NCI-H2029 (cell line): ENCODE measurements at regions not wholly inside any gene's neighbourhood (a gene's known extent, or its start where the extent isn't known, plus 50 kb on each side); places are given as distances from the start of the nearest gene placed in this dataset.
"Not testable (repeated sequence)": the region's sequence is repeated elsewhere in the genome, so short reads cannot be mapped to it uniquely, and the experiment has no call there.

Source experiments
- DNase-seq: peaks from one replicate; lab custom pipeline; 2025; lab: John Stamatoyannopoulos, UW

DNA sequence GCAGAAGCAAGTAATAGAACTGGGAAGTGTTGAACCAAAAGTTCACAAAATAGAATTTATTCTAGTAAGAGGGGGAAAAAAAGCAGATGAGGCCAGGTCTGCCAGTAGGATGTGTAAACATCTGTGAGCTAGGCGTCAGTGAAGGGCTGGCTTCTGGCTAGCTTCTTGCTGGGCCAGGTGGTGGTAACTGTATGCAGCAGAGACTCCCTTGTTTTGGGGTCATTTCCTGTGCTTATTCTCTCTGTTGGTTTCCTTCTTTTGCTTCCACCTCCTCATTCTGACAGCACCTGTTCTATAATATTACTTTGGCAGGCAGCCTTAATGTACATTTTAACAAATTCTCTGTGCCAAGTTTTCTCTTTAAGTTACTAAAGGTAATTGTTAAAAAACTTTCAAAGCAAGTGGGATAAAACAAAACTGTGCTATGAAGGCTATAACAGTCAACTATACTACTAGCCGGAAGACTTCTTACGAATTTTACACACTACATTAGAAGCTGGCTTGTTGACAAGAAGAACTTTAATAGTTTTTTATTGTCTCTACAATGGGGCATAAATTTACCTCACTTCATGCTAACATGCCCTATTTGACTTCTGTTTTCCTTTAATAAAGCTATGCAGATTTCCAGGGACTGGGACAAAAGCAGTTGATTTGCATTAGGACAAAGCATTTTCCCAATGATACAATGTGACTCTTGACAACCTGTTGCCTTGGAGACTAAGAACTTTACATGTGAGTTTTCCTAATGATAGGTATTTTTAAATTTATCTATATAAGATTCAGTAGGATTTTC lies 318.8 kb upstream of the NAALADL2 start:
- DNase-seq: peak; percentile 30

DNA sequence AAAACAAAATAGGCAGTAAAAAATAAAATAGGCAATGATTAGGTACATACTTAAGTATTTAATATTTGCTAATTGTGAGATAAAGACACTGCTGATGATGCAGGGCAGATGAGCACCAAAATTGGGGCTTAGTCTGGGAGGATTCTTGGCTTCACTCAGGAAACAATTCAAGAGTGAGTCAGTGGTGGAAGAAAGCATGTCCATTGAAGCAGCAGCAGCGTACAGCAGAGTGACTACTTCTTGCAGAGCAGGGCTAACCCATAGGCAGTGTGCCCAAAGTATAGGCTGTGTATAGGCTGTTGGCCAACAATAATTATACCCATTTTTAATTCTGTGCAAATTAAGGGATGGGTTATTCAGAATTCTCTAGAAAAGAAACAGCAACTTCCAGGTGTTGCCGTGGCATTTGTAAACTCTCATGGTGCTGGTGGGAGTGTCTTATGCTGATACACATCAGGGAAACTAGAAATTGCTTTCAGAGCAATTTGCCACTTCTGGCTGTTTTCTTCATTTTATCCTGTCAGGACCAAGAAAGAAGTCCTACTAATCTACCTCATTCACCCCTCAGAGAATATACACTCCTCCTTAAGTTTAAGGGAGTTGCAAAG lies 317.3 kb upstream of the NAALADL2 start:
- no peak for DNase-seq

DNA sequence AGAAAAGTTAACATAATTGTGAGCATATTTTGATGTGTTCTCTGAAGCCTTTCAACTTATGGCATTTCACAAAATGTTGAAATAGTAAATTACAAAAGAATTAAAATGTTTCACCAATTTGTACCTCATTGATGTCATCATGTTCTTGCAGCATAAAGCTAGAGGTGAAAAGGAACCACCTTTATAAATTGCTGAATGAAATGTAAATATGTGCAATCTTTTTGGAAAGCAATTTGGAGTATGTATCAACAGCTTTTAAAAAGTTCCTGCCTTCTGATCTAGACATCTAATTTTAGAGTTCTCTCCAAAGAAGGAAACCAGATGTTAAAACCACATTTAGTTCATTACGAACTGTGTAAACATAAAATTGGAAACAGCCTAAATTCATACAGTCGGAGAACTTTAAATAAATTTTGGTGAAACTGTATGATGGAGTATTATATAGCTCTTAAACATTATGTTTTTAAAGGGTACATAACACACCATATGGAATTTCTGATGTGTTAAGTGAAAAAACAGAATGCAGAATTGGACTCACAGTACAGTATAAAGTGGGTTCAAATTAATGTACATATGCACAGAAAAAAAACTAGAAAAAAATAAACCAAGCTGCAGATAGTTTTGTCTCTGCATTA lies 311.2 kb upstream of the NAALADL2 start:
- no peak for DNase-seq

DNA sequence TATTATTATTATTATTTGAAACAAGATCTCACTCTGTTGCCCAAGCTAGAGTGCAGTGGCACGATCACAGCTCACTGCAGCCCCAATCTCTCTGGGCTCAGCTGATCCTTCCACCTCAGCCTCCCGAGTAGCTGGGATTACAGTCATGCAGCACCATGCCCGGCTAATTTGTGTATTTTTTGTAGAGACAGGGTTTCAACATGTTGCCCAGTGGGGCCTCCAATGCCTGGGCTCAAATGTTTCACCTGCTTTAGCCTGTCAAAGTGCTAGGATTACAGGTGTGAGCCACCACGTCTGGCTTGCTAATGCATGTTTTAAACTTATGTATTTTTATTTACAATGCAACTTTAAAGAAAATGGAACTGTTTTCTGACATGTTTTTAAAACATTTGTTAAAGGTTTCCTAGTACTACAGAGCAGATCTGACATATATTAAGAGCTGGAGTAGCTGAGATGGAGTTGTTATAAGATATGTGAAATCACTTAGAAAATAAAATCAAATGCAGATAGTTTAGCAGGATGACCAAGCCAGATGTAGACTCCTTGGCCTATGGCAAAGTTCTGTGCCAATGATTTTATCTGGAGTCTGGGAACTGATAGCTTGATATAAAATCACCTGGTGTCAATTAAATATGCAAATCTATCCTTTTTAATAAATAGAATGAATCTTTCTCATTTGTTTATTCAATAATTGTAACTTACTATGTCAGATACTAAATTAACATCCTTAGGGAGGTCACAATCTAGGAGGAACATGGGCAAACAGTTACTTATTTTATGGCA lies 310.1 kb upstream of the NAALADL2 start:
- DNase-seq: no peak

GRCh38 chr3:174581558-174581957 lies 277.6 kb upstream of the NAALADL2 start:
- DNase-seq: no peak

DNA sequence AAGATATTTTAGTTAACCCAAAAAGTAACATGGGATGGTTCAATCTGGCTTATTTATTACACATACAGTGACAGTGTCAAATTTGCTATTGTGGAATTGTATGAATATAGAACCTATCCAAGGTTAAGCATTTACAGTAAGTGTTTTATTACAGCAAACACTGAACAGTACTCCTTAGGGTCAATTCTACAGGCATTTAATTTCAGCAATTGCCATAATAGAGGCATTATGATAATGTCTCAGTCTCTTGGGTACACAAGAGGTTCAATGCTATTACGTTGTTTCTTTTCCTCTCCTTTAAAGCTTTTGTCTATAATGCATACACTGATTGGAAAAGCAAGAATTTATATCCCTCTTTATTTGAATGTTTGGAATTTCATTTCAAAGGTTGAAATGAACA lies 275.7 kb upstream of the NAALADL2 start:
- no peak for DNase-seq

DNA sequence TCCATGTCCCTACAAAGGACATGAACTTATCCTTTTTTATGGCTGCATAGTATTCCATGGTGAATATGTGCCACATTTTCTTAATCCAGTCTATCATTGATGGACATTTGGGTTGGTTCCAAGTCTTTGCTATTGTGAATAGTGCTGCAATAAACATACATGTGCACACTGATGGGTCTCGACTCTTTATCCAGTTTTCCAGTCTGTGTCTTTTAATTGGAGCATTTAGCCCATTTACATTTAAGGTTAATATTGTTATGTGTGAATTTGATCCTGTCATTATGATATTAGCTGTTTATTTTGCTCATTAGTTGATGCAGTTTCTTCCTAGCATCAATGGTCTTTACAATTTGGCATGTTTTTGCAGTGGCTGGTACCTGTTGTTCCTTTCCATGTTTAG lies 272.0 kb upstream of the NAALADL2 start:
- DNase-seq: not testable (repeated sequence)

GRCh38 chr3:174596447-174596982 lies 262.6 kb upstream of the NAALADL2 start:
- no peak for DNase-seq

GRCh38 chr3:174598885-174599439 lies 260.2 kb upstream of the NAALADL2 start:
- DNase-seq: no peak

GRCh38 chr3:174613173-174613572 lies 246.0 kb upstream of the NAALADL2 start:
- DNase-seq: no peak

- no peak for DNase-seq
Measured at GRCh38 chr3:174614036-174614435, 245.1 kb upstream of the NAALADL2 start.

- no peak for DNase-seq
Measured at GRCh38 chr3:174618368-174619080, 240.6 kb upstream of the NAALADL2 start.

DNA sequence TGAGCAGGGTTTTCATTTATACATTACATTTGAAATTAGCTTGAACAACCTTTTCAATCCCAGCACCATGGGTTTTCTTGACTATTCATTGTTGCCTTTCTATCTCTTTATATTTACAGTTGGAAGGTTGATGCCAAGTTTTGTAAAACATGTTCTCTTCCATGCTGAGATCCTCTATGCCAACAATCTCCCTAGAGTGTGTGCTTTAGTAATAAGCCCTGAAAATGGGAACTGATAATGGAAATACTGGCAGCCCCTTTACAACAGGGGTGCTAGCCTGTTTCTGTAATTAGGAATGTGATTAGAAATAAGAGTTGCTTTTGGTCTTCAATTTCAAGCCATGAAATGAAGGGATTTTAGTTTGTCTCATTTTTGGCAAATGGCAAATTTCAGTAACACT lies 239.9 kb upstream of the NAALADL2 start:
- no peak for DNase-seq

DNA sequence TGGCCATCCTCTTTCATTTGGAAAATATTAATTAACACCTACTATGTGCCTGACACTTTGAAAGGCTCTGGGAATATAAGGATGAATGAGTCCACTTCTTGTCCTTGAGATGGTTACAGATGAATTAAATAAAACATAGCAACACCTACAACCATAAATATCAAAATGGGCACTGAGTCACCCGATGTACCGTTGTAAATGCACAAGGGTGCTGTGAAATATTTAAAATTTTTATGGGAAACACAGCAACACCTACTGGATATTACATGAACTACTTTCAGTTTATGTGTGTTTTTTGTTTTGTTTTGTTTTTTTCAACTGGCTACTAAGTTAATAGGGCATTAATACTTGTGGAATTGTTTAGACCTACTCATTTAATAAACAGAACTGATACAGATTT lies 239.0 kb upstream of the NAALADL2 start:
- DNase-seq: no peak

- no peak for DNase-seq
Measured at GRCh38 chr3:174620855-174621472, 238.2 kb upstream of the NAALADL2 start.

- no peak for DNase-seq
Measured at GRCh38 chr3:174633342-174633741, 225.8 kb upstream of the NAALADL2 start.

DNA sequence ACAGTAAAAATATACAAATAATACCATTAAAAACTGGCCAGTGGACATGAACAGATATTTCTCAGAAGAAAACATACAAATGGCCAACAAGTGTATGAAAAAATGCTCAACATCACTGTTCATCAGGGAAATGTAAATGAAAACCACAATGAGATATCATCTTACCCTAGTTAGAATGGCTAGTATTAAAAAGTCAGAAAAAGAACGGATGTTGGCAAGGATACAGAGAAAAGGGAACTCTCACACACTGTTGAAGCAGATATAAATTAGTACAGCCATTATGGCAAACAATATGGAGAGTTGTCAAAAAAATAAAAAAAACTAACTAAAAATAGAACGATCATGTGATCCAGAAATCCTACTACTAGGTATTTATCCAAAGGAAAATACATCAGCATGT lies 222.7 kb upstream of the NAALADL2 start:
- DNase-seq: no peak

DNA sequence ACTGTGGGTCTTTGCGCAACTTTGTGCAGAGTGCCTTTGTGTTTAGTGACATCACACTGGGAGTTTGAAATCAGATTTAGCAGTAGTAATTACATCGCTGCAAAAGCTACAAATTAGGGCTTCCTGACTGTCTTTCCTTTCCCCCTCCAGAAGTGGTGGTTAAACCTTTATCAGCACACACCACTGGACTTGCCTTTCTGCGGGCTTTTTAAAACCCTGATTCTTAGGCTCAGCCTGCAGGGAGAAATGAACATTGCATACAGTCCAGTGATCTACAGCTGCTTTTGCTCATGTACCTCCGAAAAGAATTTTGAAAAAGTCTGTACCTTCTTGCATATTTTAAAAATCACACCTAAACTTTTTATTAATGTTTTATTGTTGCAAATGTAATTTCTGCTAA lies 219.7 kb upstream of the NAALADL2 start:
- no peak for DNase-seq

GRCh38 chr3:174639970-174640369 lies 219.2 kb upstream of the NAALADL2 start:
- no peak for DNase-seq

DNA sequence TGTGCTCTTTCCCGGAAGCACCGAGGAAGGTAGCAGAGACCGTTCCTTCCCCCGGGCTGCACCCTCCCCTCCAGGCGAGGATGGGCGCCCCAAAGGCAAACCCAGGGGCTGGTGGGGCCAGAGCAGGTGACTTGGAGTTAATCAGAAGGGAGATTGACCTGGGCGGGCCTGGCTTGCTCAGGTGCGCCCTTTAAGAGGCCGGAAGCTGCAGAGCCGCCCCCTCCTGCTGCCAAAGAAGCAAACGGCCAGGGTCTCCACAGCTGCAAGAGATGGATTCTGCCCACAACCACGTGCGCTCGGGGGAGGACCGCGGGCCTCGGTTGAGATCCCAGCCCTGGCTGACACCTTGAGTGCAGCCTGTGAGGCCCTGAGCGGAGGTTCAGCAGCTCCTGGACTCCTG lies 218.2 kb upstream of the NAALADL2 start:
- DNase-seq: no peak

GRCh38 chr3:174644287-174644686 lies 214.8 kb upstream of the NAALADL2 start:
- DNase-seq: no peak
